GM19438 (cell line): ENCODE measurements at regions not wholly inside any gene's neighbourhood (a gene's known extent, or its start where the extent isn't known, plus 50 kb on each side); places are given as distances from the start of the nearest gene placed in this dataset.
"Not testable (repeated sequence)": the region's sequence is repeated elsewhere in the genome, so short reads cannot be mapped to it uniquely, and the experiment has no call there.

Experiments used
- ATAC-seq: cut with Tn5 transposase; IDR thresholded peaks from one replicate; pipeline ENCODE4 v1.9.1; 2021; ENCODE audit warnings: low read depth; ENCODE audit not compliant: unreplicated experiment

DNA sequence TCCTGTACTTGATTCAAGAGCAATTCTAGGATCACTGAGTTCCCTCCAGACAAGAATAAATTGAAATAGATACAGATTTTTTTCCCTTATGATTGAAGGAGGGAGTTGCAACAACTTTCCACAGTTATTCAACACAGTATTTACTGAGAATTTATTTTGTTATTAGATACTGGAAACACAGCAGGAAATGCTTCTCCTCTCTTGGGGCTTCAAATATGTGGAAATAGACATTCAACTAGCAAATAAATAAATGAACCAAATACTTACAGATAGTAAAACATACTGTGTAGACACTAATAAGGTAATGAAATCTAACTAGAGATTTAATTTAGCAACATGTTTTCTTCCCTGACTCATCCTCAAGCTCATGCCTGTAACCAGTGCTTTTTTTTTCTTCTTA, 169.2 kb downstream of the LNPK start:
- no peak for ATAC-seq

DNA sequence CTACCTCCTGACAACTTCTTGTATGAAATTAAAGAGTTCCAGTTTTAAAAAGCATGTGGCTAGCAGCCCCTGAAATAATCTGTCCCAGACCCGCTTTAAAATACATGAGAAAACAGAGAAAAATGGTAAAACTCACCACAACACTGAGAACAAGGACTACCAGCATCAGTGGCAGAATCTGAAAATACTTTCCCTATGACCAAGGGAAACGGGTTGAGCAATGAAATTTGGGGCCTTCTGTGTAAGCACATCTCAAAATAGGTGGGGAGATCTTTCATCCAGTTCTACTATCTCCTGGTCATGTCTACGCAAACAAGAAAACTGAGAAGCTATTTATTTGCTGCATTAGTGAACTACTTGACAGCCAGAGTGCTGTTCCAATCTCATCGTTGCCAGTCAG, 172.3 kb downstream of the LNPK start:
- ATAC-seq = no peak

DNA sequence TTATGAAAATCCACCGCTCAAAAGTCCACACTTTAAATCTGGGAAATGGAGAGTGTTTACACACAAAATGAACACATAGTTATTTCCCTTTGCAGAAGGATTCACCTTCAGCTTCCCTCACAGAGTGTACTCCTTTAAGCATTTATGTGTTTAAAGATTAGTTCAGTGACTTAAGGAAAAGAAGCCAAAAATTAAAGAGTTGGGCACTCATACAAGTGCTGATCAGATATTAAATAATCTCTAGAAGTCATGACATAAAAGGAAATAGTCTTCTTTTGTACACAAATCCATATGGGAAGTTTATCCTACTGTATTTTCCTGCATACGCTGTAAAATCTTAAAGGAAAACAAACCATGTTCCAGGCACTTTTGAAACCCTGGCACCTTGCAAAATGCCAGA, 174.2 kb downstream of the LNPK start:
- ATAC-seq = no peak

DNA sequence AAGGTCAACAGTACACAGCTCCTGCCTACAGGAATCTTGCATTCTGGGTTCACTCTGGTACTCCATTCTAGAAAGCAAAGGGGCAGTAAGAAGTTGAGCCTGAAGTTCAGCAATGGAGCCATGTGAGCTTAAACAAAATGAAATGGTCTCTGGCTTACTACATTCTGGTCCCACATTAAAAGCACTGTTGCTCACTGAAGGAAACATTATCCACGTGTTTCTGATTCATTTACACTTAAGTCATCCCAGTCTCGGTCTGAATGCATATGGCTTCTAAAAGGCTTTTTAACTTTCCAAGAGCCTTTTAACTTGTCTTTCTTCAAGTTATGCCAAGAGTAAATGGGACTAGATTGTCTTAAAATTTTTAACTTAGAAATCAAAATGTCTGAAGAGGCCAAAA, 177.8 kb downstream of the LNPK start:
- ATAC-seq = no peak

DNA sequence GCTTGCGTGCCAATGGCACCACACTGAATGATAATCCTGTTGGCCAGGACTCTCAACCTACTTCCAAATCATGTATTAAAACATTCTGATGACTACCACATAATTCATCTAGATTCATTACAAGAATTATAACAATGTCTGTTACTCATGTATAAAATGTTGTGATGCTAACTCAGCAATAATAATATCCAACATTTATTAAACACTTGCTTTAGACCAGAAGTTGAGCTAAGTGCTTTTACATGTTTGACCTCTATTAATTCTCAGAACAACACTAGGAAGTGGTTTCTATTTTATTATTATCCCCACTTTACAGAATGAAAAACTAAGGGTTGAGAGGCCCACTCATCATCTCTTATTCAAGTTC, 178.4 kb downstream of the LNPK start:
- no peak for ATAC-seq

DNA sequence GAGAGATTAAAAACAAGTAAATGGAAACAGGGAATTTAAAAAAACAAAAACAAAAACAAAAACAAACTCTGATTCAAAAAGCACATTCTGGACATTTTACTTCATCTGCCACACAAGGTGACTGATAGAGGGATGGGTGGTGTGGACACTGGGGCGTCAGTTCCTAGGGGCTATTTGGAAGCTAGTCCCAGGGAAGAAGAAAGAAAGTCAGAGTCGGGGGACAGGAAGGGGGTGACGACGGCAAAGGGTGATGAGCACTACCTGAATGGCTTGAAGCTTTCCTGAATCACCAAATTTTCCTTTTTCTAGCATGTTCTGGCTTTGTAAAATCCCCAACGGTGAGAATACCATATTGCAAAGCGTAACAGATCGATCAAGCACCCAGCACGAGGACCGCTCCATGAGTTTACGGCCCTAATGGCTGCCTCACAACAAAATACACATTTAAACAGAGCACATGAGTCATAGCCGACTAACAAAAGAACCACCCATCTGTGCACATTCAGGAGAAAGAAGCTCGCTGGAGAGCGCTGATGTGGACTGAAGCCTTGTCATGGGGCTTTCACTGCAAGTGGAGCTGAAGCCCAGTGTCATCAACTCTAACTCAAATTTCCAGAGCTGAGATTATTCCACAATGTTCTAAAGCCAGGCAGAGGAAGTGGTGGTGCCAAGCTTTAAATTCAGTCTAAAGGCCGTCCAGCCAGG, 178.9 kb downstream of the LNPK start:
- no peak for ATAC-seq

DNA sequence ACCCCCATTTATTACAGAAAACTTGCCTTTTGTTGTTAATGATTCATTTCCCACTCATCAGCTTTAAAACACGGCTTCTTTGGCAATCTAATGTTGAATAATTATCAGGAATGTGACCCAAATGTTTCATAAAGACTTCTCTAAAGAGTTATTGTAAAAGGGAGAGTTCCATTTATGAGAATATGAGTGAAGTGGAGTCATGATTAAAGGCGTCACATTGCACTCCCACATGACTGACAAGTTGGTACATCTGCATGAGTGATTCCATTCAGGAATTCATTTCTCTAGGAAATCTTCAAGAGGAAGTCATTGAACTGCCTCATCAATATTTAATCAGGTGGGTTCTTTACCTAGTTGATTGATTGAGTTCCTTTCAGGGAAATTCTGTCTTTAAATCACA, 184.8 kb downstream of the LNPK start:
- no peak for ATAC-seq

DNA sequence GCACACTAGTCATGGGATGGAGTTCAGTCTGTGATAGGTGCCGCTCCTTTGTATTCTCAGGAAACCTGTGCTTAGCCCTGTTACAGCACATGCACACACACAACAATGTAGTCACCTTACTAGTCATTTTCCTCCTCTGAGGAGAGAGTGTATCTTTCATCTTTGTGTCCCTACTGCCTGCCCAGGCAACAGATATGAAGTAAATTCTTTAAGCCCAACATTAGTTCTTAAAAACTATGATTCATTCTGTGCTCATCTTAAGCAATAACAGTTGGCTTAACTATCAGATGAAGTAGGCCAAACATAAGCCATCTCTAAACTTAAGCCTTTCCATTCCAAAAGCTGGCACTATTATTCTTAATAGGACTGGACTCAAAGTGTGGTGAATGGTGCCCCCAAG, 186.5 kb downstream of the LNPK start:
- ATAC-seq = no peak

DNA sequence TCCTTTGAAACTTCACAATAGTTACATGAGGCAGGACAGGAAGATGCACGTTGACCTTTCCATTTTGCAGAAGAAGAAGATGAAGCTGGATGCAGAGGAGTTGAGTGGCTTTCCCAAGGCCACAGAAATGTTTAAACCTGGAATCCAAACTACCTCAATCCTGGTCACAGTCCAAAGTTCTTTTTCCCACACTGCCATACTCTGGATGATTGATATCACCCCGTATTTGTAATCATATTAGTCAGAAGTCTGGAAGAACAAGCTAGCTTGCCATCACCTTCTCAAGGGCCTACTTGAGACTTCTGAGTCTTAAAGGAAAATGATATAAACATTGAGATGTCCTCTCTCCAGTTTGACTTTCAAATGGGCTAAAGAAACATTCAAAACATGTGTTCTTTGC, 190.1 kb downstream of the LNPK start:
- no peak for ATAC-seq

DNA sequence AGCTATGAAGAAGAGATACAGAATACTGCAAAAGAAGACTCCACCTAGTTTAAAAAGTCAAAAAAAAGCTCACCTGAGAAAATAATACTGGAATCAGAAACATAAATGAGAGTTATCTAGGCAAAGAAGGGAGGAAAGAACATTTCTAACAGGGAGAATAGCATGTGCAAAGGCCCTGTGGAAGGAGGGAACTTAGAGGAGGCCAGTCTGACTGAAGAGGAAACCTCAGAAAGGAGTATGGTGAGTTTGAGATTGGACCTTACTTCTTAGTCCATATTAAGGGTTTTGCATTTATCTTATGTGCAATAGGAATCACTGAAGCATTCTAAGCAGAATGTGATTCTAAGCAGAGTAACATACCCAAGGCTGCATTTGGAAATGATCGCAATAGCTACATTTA, 193.2 kb downstream of the LNPK start:
- no peak for ATAC-seq

DNA sequence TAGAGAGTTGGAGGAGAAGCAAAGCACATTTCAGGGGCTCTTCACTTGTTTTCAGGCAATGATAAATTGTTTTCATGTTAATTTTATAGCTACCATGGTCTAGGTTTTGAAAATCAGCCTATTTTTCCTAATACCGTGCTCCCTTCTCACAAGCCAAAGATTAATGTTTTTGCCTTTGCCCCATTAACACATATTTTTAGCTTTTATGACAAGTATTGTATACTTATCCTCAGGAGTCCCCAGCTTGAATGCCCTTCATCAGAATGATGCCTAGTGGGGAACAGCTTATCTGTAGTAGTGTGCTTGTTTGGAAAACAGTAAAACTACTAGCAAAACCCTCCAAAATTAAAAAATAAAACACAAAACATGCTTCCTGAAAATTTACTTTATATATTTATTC, 194.0 kb downstream of the LNPK start:
- ATAC-seq = no peak

DNA sequence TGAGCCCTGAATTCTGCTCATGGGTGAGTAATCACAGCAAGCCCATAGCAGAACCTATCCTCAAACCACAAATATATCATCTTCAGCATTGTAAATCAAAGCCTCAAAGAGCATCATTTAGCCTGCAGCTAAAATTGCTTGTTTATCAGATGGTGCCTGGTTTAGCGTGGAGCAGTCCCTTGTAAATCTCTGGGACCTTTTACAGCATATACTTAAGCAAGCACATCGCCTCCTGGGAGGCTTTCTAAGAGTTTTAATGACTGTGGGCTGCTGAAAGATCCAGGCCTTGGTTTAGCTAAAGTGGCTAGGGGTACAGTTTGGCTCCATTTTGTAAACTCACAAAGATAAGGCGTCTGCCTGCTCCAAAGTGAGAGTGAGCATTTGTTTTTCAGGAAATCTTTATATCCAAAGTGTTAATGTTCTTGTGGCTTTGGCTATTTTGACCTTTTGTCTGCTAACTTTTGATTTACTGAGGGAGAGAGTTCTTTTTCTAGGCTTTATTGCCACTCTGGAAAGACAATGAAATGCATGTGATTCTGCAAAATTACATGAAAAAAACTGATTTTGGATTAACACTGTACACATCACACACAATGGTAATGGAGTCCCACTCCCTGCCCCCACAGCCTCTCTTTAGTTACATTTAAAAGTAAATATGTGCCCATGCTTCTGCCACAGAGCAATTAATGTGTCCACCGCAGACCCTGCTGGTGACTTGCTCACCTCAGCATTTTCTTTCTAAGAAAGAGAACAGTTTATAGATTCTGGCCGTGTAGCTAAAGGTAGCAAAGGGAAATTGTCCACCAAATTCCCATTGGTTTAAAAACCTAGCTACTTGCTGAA, 194.8 kb downstream of the LNPK start:
- no peak for ATAC-seq

DNA sequence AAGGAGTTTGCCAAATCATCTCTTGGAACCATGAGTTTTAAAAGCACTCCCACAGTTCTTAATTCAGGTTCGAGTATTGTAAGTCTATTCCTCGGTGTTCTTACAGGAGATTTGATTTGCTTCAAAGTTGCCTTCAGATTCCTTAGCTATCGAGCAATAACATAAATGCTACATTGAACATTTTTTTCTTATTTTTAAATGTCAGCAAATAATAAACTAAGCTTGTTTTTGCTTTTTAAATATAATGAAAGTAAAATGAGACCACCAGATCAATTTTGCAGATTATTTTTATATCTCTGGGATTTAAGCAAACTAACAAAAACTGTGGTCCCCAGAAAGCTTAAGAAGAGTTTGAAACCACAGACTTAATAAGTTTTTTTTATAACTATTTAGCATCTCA, 195.5 kb downstream of the LNPK start:
- ATAC-seq = no peak

DNA sequence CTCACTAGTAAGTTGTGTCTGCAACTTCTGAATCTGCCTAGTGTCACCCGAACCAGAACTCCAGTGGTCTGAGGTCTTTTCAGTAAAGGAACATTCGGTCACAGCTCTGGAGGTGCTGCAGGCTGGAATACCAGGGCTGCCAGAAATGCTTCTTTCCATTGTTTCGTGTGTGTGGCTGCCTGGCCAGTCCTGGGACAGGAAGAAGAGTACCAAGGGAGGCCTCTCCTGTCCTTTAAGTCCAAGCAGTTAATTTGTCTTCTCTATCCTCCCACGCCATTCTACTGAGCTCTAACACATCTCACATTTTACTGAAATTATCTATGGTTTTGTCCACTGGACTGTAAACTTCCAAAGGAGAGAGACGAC, 196.0 kb downstream of the LNPK start:
- no peak for ATAC-seq

DNA sequence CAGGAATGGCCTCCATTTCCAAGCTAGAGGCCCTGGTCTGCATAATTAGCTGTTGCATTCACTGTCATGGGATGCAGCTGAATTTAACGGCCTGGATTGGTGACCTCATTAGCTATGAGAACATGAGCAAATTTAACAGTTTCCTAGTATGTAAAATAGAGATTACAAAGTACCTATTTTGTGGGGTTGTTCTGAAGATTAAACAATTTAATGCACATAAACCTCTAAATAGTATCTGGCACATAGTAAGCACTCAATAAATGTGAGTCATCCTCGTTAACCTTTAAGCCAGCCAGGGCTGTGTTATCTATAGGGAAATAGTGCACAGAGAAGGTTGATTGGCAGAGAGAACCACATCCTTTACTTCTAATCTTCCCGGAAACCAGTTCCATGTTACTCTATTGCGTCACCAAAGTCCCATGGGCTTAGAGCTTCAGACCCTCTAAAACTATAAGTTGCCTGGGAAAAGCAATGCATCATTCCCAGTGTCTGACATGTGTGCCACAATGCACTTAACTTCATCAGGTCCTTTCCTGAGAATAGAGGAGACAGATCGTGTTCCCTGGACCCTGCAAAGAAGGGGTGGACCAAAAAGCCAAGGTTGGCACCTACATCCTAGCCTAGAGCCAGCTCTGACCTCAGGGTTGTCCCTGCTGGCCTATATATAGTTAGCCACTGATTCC, 196.5 kb downstream of the LNPK start:
- ATAC-seq = no peak

DNA sequence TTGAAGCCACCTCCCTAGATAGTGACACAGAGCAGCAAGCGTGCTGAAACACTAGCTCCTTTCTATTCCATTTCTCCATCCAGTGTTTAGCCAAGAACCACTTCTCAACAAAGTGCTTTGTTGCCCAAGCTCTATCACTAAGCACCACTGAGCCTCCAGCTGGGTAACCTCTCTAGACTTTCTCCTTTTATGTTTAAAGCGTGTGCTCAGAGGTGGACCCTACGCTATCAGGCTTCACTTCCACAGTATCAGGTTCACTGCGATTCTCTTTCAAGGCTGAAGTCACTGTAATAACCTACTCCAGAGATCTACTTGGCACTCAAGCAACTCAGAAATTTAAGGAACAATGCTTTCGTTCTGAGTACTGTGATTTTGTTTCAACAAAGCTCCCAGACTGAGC, 197.9 kb downstream of the LNPK start:
- no peak for ATAC-seq

DNA sequence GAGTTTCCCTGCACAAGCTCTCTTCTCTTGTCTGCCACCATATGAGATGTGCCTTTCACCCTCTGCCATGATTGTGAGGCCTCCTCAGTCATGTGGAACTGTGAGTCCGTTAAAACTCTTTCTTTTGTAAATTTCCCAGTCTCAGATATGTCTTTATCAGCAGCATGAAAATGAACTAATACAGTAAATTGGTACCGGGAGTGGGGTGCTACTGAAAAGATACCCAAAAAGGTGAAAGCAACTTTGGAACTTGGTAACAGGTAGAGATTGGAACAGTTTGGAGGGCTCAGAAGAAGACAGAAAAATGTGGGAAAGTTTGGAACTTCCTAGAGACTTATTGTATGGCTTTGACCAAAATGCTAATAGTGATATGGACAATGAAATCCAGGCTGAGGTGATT, 205.6 kb downstream of the LNPK start:
- ATAC-seq = not testable (repeated sequence)

DNA sequence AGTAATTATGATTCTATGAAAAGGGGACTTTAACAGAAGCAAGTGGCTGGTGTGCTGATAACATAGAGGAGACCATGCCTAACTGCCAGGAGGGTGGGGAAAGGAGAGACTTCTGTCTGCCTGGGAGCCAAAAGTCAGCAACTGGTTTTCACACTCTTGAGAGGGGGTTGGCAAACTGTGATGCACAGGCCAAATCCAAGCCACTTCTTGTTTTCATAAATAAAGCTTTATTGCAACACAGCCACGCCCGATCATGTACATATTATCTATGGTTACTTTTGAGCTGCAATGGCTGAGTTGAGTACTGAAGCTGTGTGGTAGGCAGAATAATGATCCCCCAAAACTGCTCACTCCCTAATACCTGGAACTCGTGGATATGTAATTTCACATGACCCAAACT, 208.4 kb downstream of the LNPK start:
- ATAC-seq = no peak

DNA sequence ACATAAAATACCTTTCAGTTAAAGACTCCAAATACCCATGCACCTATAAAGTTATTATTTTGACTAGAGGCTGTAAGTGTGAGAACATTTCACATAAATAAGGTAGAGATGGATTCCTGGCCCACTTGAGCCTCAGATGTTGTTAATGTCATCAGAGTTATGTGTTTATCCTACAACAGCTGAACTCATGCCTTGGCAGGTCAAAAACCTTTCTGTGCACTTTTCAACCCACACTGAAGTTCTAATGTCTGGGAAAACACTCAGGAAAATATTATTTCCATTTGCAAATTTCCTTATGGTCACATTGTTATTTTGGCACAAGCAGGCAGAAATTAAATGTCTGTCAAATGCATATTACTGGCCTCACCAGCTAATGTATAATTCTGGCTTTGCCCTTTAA, 209.2 kb downstream of the LNPK start:
- no peak for ATAC-seq

DNA sequence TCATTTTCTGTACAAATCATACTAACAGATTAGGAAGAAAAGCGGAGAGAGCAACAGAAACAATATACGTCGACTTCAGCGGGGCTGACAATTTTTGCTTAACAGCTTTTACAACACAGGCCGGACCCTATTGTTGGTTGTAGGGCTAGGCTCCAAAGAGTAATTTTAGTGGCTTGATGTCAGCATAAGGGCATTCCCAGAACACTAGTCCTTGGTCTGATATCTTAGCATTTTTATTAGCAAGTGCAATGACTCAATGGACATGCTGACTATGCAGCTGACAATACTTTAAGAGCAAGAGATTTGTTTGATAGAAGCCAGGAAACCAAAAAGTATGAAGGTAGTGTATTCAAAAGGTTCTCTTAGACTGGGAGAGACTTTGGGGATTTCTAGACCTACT, 209.9 kb downstream of the LNPK start:
- no peak for ATAC-seq

DNA sequence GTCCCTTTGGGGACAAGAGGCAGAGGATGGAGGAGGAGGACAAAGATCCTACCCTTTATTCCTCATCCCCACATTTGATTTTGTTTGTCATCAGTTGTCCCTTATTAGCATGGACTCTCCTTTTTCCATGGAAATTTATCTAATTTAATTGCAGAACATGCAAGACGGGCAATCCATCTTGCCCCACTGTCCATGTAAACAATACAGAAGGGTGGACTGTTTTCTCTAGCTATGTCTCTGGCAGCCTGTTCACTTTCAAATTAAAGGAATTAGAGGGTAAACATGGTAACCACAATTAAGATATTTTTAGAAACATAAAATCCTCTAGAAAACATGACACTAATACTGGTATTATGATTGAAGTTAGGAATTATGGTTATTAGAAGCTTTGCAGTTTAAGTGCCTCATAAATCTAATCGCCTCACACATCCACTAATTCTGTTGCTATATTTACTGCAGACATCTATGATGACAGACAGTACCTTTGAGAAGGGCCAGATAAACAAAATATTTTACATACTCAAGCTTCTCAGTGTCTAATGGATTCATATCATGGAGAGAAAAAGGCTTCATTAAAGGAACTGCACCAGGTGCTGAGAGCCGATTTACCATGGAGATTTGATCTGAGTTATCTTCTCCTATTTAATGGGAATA, 215.5 kb downstream of the LNPK start:
- no peak for ATAC-seq
